ENCODE measurements at regions not wholly inside any gene's neighbourhood (a gene's known extent, or its start where the extent isn't known, plus 50 kb on each side); places are given as distances from the start of the nearest gene placed in this dataset.

- DNase-seq = no peak
- peaks cover 5% of the 10 kb centered on the region for H3K27me3 Mint-ChIP-seq (ENCODE audit: low read depth, poor library complexity)
- no peaks in the 10 kb centered on the region for H3K4me1 Mint-ChIP-seq
- no peaks in the 10 kb centered on the region for H3K36me3 Mint-ChIP-seq (ENCODE audit: low read depth)
- no peak overlapping the region for H3K27ac Mint-ChIP-seq
- no peaks in the 10 kb centered on the region for H3K9me3 Mint-ChIP-seq
- H3K4me3 Mint-ChIP-seq = no peak overlapping the region
- TF ChIP-seq CTCF (IDR thresholded peaks at IDR 0.05) = no peak
These were observed 148.5 kb downstream of the NMUR2 start for GRCh38 chr5:152256580-152256979.

- Mint-ChIP-seq H3K4me1 (no peaks in the 10 kb centered on the region), H3K9me3 (no peaks in the 10 kb centered on the region), H3K4me3 (no peak overlapping the region), H3K27me3 (ENCODE audit: low read depth, poor library complexity) (peaks cover 6% of the 10 kb centered on the region), H3K27ac (no peak overlapping the region), H3K36me3 (ENCODE audit: low read depth) (no peaks in the 10 kb centered on the region)
- no peak for TF ChIP-seq CTCF (IDR thresholded peaks at IDR 0.05)
- no peak for DNase-seq
These were observed 149.7 kb downstream of the NMUR2 start for GRCh38 chr5:152255411-152255810.

DNA sequence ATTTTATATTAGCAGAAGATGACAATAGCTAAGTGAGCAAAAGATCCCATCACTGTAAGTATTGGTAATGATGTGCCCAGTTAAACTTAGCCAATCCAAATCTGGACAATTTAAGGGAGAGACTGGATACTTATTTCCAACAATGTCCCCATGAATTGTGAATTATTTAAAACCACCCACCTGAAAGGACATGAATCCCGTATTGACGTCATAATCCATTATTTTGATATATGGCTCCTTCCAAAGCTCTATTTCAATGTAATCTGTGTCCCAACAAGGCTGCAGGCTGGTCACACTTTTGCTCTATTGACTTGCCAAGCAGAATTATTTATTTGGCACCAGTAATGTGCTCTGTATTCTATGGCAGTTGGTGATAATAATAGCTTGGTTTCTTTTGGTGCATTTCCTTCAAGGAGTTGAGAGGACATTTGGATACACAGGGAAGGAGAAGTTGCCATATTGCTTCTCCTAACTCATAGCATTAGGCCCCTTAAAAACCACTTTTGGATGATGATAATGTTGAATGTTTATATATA, 157.2 kb downstream of the NMUR2 start:
- no peak overlapping the region for H3K4me3 Mint-ChIP-seq
- H3K36me3 Mint-ChIP-seq (ENCODE audit: low read depth) = no peaks in the 10 kb centered on the region
- H3K27me3 Mint-ChIP-seq (ENCODE audit: low read depth, poor library complexity) = peaks cover 16% of the 10 kb centered on the region
- no peaks in the 10 kb centered on the region for H3K4me1 Mint-ChIP-seq
- H3K9me3 Mint-ChIP-seq = no peaks in the 10 kb centered on the region
- TF ChIP-seq CTCF (IDR thresholded peaks at IDR 0.05) = no peak
- H3K27ac Mint-ChIP-seq = no peak overlapping the region
- no peak for DNase-seq

DNA sequence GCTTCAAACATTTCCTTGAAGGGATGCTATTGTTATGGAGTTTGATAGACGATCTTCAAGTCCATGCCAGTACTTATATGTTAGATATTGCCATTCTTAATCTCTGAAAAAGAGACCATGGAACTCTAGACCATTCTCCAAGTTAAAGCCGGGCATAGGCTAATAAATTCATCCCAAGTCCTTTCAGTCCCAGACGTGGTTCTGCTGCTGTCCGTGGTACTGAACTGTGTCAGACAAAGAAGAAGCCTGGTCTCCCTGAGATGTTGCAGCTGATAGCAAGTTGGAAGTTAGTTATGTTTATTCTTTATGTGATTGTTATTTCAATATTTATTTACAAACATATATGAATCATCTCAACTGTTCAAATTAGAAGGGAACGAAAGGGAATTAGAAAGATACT, 158.7 kb downstream of the NMUR2 start:
- Mint-ChIP-seq H3K36me3 (ENCODE audit: low read depth) (no peaks in the 10 kb centered on the region), H3K27me3 (ENCODE audit: low read depth, poor library complexity) (peaks cover 18% of the 10 kb centered on the region)
- DNase-seq = peak; percentile 83

DNA sequence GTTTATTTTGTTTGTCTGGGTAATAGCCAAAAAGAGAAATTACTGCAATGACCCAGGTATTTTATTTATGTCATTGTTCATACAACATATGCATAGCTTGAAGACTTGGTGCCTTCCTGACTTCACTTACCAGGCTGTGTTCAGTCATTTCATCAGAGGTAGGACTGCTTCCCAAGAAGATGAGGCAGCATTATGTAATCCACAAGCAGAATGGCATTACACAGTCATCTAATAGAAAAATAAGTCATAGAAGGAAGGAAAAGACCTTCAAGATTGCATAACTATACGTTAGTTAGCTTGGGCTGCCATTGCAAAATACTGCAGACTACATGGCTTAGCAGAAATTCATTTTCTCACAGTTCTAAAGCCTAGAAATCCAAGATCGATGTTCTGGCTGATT, 167.5 kb downstream of the NMUR2 start:
- H3K4me3 Mint-ChIP-seq = no peak overlapping the region
- DNase-seq = no peak
- H3K27me3 Mint-ChIP-seq (ENCODE audit: low read depth, poor library complexity) = peaks cover 16% of the 10 kb centered on the region
- H3K27ac Mint-ChIP-seq = no peak overlapping the region
- H3K9me3 Mint-ChIP-seq = no peaks in the 10 kb centered on the region
- H3K36me3 Mint-ChIP-seq (ENCODE audit: low read depth) = no peaks in the 10 kb centered on the region
- H3K4me1 Mint-ChIP-seq = no peaks in the 10 kb centered on the region
- no peak for TF ChIP-seq CTCF (IDR thresholded peaks at IDR 0.05)

More for the DNA sequence above, 158.7 kb downstream of the NMUR2 start:
- Mint-ChIP-seq H3K4me1 (no peaks in the 10 kb centered on the region), H3K27ac (no peak overlapping the region), H3K4me3 (no peak overlapping the region), H3K9me3 (no peaks in the 10 kb centered on the region)
- no peak for TF ChIP-seq CTCF (IDR thresholded peaks at IDR 0.05)

GRCh38 chr5:152226191-152226590, 178.9 kb downstream of the NMUR2 start:
- peaks cover 4% of the 10 kb centered on the region for H3K27me3 Mint-ChIP-seq (ENCODE audit: low read depth, poor library complexity)
- DNase-seq = no peak
- H3K9me3 Mint-ChIP-seq = no peaks in the 10 kb centered on the region
- no peak for TF ChIP-seq CTCF (IDR thresholded peaks at IDR 0.05)
- no peak overlapping the region for H3K4me3 Mint-ChIP-seq
- no peaks in the 10 kb centered on the region for H3K36me3 Mint-ChIP-seq (ENCODE audit: low read depth)
- H3K4me1 Mint-ChIP-seq = peaks cover 12% of the 10 kb centered on the region
- peak overlapping the region; percentile 81 for H3K27ac Mint-ChIP-seq
